Testis (tissue), 2 donors: ENCODE measurements at regions not wholly inside any gene's neighbourhood (a gene's known extent, or its start where the extent isn't known, plus 50 kb on each side); places are given as distances from the start of the nearest gene placed in this dataset.

Experiments used
- CTCF ChIP-seq, 3 experiments: fragments of 450-650 bp in 2 of 3; fragments of 200-600 bp in 1 of 3; sonication (generic) in 1 of 3; IDR thresholded peaks; one replicate each; pipeline ENCODE4 v1.5.1; 2016 to 2019; ENCODE audit warnings: antibody characterized with exemption in 3 of 3, mild to moderate bottlenecking in 2 of 3, moderate library complexity in 1 of 3
- POLR2A ChIP-seq: fragments of 450-650 bp; IDR thresholded peaks from one replicate; pipeline ENCODE4 v1.6.1; 2017; ENCODE audit warnings: antibody characterized with exemption, mild to moderate bottlenecking, moderate library complexity

GRCh38 chr1:244306544-244306943 is 145.2 kb downstream of the ADSS2 start:
- no peak for TF ChIP-seq CTCF (IDR thresholded peaks at IDR 0.05)
- TF ChIP-seq POLR2A: no peak
